BLaER1 treated with 17β-estradiol and CSF1 and Interleukin-3, amounts not matched to agents 10 nM and 100 nM (cell line): ENCODE measurements at regions not wholly inside any gene's neighbourhood (a gene's known extent, or its start where the extent isn't known, plus 50 kb on each side); places are given as distances from the start of the nearest gene placed in this dataset.

ENCODE experiments used
- H3K27ac ChIP-seq, 11 experiments: shearing (Covaris generic); formaldehyde crosslinking; 2 replicates each; pipeline ENCODE4 v1.8.1; 2022
- H3K27me3 ChIP-seq, 11 experiments: shearing (Covaris generic); formaldehyde crosslinking; 2 replicates each; pipeline ENCODE4 v1.8.1; 2022
- H3K36me3 ChIP-seq, 11 experiments: shearing (Covaris generic); formaldehyde crosslinking; 2 replicates each; pipeline ENCODE4 v1.8.1; 2022
- H3K4me1 ChIP-seq, 10 experiments: shearing (Covaris generic); formaldehyde crosslinking; 2 replicates each; pipeline ENCODE4 v1.8.1; 2022
- H3K4me2 ChIP-seq, 11 experiments: shearing (Covaris generic); formaldehyde crosslinking; 2 replicates each; pipeline ENCODE4 v1.8.1; 2022
- H3K4me3 ChIP-seq, 10 experiments: shearing (Covaris generic); formaldehyde crosslinking; 2 replicates each; pipeline ENCODE4 v1.8.1; 2022
- H3K9ac ChIP-seq, 11 experiments: shearing (Covaris generic); formaldehyde crosslinking; 2 replicates each; pipeline ENCODE4 v1.8.1; 2022
- H3K9me3 ChIP-seq, 11 experiments: shearing (Covaris generic); formaldehyde crosslinking; replicated peaks in 1 of 11; 2 replicates each; pipeline ENCODE4 v1.8.1; 2022
- H4K20me1 ChIP-seq, 11 experiments: shearing (Covaris generic); formaldehyde crosslinking; 2 replicates each; pipeline ENCODE4 v1.8.1; 2022
- Cebpa-rat ChIP-seq, 11 experiments: shearing (Covaris generic); IDR thresholded peaks; 2 replicates each; pipeline ENCODE4 v1.8.1; 2022

GRCh38 chr6:21423106-21423854, 170.3 kb upstream of the SOX4 start:
- Histone ChIP-seq H3K27ac (no peak overlapping the region), H3K9ac (no peak overlapping the region), H3K4me3 (no peak overlapping the region), H3K36me3 (no peaks in the 10 kb centered on the region), H3K27me3 (no peaks in the 10 kb centered on the region), H3K4me1 (no peaks in the 10 kb centered on the region), H3K9me3 (peaks cover 0 to 31% (median 10%) of the 10 kb centered on the region in 11 experiments; a peak in 14 of 22 replicates), H3K4me2 (no peak overlapping the region), H4K20me1 (no peaks in the 10 kb centered on the region)
- TF ChIP-seq Cebpa-rat (IDR thresholded peaks at IDR 0.05): no peak

- no peak overlapping the region for H3K4me3 ChIP-seq
- H3K4me1 ChIP-seq: no peaks in the 10 kb centered on the region
- H4K20me1 ChIP-seq: no peaks in the 10 kb centered on the region
- peaks cover 0 to 31% (median 10%) of the 10 kb centered on the region in 11 experiments; a peak in 14 of 22 replicates for H3K9me3 ChIP-seq
- TF ChIP-seq Cebpa-rat (IDR thresholded peaks at IDR 0.05): no peak
- H3K4me2 ChIP-seq: no peak overlapping the region
- H3K36me3 ChIP-seq: no peaks in the 10 kb centered on the region
- no peak overlapping the region for H3K27ac ChIP-seq
- H3K27me3 ChIP-seq: no peaks in the 10 kb centered on the region
- no peak overlapping the region for H3K9ac ChIP-seq
Observed at GRCh38 chr6:21426841-21427490, 166.6 kb upstream of the SOX4 start.

DNA sequence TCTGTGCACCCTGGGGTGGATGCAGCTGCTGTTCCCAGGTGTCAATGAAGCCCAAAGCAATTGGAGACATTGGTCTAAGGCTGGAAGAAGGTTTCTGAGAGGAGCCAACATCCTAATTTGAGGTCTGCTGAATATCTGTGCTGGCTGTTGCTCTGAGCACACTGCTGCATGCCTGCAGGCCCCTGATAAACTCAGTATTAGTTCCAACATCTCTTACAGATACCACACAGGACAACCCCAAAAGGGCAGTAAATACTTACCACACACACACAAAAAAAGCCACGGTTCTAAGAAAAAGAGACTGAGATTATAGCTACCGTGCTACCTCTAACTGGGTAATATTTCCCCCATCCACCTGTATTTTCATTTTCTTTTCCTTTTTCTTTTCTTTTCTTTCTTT, 164.3 kb upstream of the SOX4 start:
- Histone ChIP-seq H3K4me3 (no peak overlapping the region), H4K20me1 (no peaks in the 10 kb centered on the region), H3K27ac (no peak overlapping the region), H3K4me2 (no peak overlapping the region), H3K4me1 (no peaks in the 10 kb centered on the region), H3K9ac (no peak overlapping the region), H3K9me3 (peaks cover 0 to 22% (median 11%) of the 10 kb centered on the region in 11 experiments; a peak in 14 of 22 replicates), H3K36me3 (no peaks in the 10 kb centered on the region), H3K27me3 (no peaks in the 10 kb centered on the region)
- no peak for TF ChIP-seq Cebpa-rat (IDR thresholded peaks at IDR 0.05)

GRCh38 chr6:21431526-21431925, 162.0 kb upstream of the SOX4 start:
- Histone ChIP-seq H3K4me1 (no peaks in the 10 kb centered on the region), H3K27me3 (no peaks in the 10 kb centered on the region), H3K36me3 (no peaks in the 10 kb centered on the region), H3K27ac (no peak overlapping the region), H4K20me1 (no peaks in the 10 kb centered on the region), H3K9ac (no peak overlapping the region), H3K4me2 (no peak overlapping the region), H3K9me3 (peaks cover 1 to 17% (median 5%) of the 10 kb centered on the region in 11 experiments; a peak in 15 of 22 replicates), H3K4me3 (no peak overlapping the region)
- TF ChIP-seq Cebpa-rat (IDR thresholded peaks at IDR 0.05): no peak

- Histone ChIP-seq H3K27ac (no peak overlapping the region), H4K20me1 (no peaks in the 10 kb centered on the region), H3K27me3 (no peaks in the 10 kb centered on the region), H3K9me3 (peaks cover 0 to 22% (median 7%) of the 10 kb centered on the region in 11 experiments; a peak in 11 of 22 replicates), H3K4me2 (peak overlapping the region in 1 of 11 experiments; percentile 67; a peak in 1 of 22 replicates), H3K36me3 (no peaks in the 10 kb centered on the region), H3K4me3 (no peak overlapping the region), H3K4me1 (peaks cover 36 to 45% (median 40%) of the 10 kb centered on the region in 10 experiments), H3K9ac (no peak overlapping the region)
- no peak for TF ChIP-seq Cebpa-rat (IDR thresholded peaks at IDR 0.05)
Observed at GRCh38 chr6:21436625-21437024, 156.9 kb upstream of the SOX4 start.

- 0 out of 20 replicates have a peak overlapping the region, but pooled peaks of 1 of the 10 experiments have one; percentile 7 for H3K4me3 ChIP-seq
- no peaks in the 10 kb centered on the region for H4K20me1 ChIP-seq
- peaks cover 39 to 51% (median 44%) of the 10 kb centered on the region in 10 experiments for H3K4me1 ChIP-seq
- peak overlapping the region in 1 of 11 experiments; percentile 36; a peak in 1 of 22 replicates for H3K9ac ChIP-seq
- peaks cover 0 to 29% (median 7%) of the 10 kb centered on the region in 11 experiments; a peak in 12 of 22 replicates for H3K9me3 ChIP-seq
- H3K27me3 ChIP-seq: no peaks in the 10 kb centered on the region
- no peak for TF ChIP-seq Cebpa-rat (IDR thresholded peaks at IDR 0.05)
- peak overlapping the region in 3 of 11 experiments; percentile 48 to 69 (median 64); a peak in 2 of 22 replicates for H3K27ac ChIP-seq
- H3K4me2 ChIP-seq: peak overlapping the region; percentile 48 to 86 (median 69); a peak in 21 of 22 replicates
- H3K36me3 ChIP-seq: no peaks in the 10 kb centered on the region
Observed at GRCh38 chr6:21437581-21437980, 156.0 kb upstream of the SOX4 start.

GRCh38 chr6:21438237-21438985, 155.1 kb upstream of the SOX4 start:
- Histone ChIP-seq H3K27ac (peak overlapping the region in 10 of 11 experiments; percentile 18 to 69 (median 50); a peak in 19 of 22 replicates), H3K4me1 (peaks cover 39 to 51% (median 44%) of the 10 kb centered on the region in 10 experiments), H3K9me3 (peaks cover 0 to 29% (median 7%) of the 10 kb centered on the region in 11 experiments; a peak in 12 of 22 replicates), H3K36me3 (no peaks in the 10 kb centered on the region), H3K27me3 (no peaks in the 10 kb centered on the region), H4K20me1 (no peaks in the 10 kb centered on the region), H3K4me2 (peak overlapping the region; percentile 48 to 86 (median 69)), H3K9ac (peak overlapping the region in 3 of 11 experiments; percentile 9 to 36 (median 36); a peak in 4 of 22 replicates), H3K4me3 (peak overlapping the region in 5 of 10 experiments; percentile 4 to 34 (median 12); a peak in 4 of 20 replicates)
- TF ChIP-seq Cebpa-rat (IDR thresholded peaks at IDR 0.05): no peak

GRCh38 chr6:21438986-21439352, 154.6 kb upstream of the SOX4 start:
- H3K9ac ChIP-seq: no peak overlapping the region
- peaks cover 39 to 51% (median 44%) of the 10 kb centered on the region in 10 experiments for H3K4me1 ChIP-seq
- H3K36me3 ChIP-seq: no peaks in the 10 kb centered on the region
- peaks cover 0 to 26% (median 7%) of the 10 kb centered on the region in 11 experiments; a peak in 12 of 22 replicates for H3K9me3 ChIP-seq
- no peaks in the 10 kb centered on the region for H4K20me1 ChIP-seq
- TF ChIP-seq Cebpa-rat (IDR thresholded peaks at IDR 0.05): no peak
- H3K27me3 ChIP-seq: no peaks in the 10 kb centered on the region
- peak overlapping the region in 4 of 10 experiments; percentile 7 to 34 (median 10); a peak in 4 of 20 replicates for H3K4me3 ChIP-seq
- H3K4me2 ChIP-seq: peak overlapping the region; percentile 48 to 86 (median 69)
- peak overlapping the region in 10 of 11 experiments; percentile 18 to 69 (median 50); a peak in 19 of 22 replicates for H3K27ac ChIP-seq
